Kasumi-1 (cell line): ENCODE measurements at regions not wholly inside any gene's neighbourhood (a gene's known extent, or its start where the extent isn't known, plus 50 kb on each side); places are given as distances from the start of the nearest gene placed in this dataset.
"Not testable (repeated sequence)": the region's sequence is repeated elsewhere in the genome, so short reads cannot be mapped to it uniquely, and the experiment has no call there.

ENCODE experiments used
- DNase-seq, 2 experiments: peaks; one replicate each; lab custom pipeline; 2025; lab: John Stamatoyannopoulos, UW

- DNase-seq: no peak
Observed at GRCh38 chr4:138659812-138660316, 355.7 kb upstream of the NOCT start.

- no peak for DNase-seq
Observed at GRCh38 chr4:138659037-138659811, 356.4 kb upstream of the NOCT start.

- DNase-seq: no peak
Observed at GRCh38 chr4:138658518-138658917, 357.1 kb upstream of the NOCT start.

- DNase-seq: no peak
Observed at GRCh38 chr4:138656990-138657389, 358.6 kb upstream of the NOCT start.

GRCh38 chr4:138655985-138656384 is 359.6 kb upstream of the NOCT start:
- no peak for DNase-seq

- no peak for DNase-seq
Observed at GRCh38 chr4:138655286-138655685, 360.3 kb upstream of the NOCT start.

GRCh38 chr4:138650929-138651448 is 364.6 kb upstream of the NOCT start:
- peak; percentile 24 to 32 for DNase-seq

- DNase-seq: no peak
Observed at GRCh38 chr4:138650495-138650894, 365.1 kb upstream of the NOCT start.

- no peak for DNase-seq
Observed at GRCh38 chr4:138647433-138647832, 368.1 kb upstream of the NOCT start.

- DNase-seq: no peak
Observed at GRCh38 chr4:138646383-138646782, 369.2 kb upstream of the NOCT start.

GRCh38 chr4:138645289-138645688 is 370.3 kb upstream of the NOCT start:
- no peak for DNase-seq

GRCh38 chr4:138644322-138644721 is 371.3 kb upstream of the NOCT start:
- no peak for DNase-seq

- DNase-seq: no peak
Observed at GRCh38 chr4:138643827-138644226, 371.8 kb upstream of the NOCT start.

- no peak for DNase-seq
Observed at GRCh38 chr4:138639018-138639741, 376.4 kb upstream of the NOCT start.

GRCh38 chr4:138636781-138637180 is 378.8 kb upstream of the NOCT start:
- DNase-seq: no peak

- no peak for DNase-seq
Observed at GRCh38 chr4:138634915-138635314, 380.7 kb upstream of the NOCT start.

- DNase-seq: no peak
Observed at GRCh38 chr4:138633580-138633904, 382.0 kb upstream of the NOCT start.

GRCh38 chr4:138632856-138633579 is 382.6 kb upstream of the NOCT start:
- no peak for DNase-seq

- no peak for DNase-seq
Observed at GRCh38 chr4:138630666-138631065, 384.9 kb upstream of the NOCT start.

GRCh38 chr4:138629669-138630068 is 385.9 kb upstream of the NOCT start:
- no peak for DNase-seq

GRCh38 chr4:138627096-138627495 is 384.9 kb upstream of the SLC7A11 start:
- no peak for DNase-seq

- not testable (repeated sequence) for DNase-seq
Observed at GRCh38 chr4:138622362-138622761, 380.2 kb upstream of the SLC7A11 start.

GRCh38 chr4:138616775-138617174 is 374.6 kb upstream of the SLC7A11 start:
- no peak for DNase-seq
